Globus pallidus (tissue), 1 donor: ENCODE measurements at regions not wholly inside any gene's neighbourhood (a gene's known extent, or its start where the extent isn't known, plus 50 kb on each side); places are given as distances from the start of the nearest gene placed in this dataset.
A peak's percentile ranks its signal among the peaks of the same experiment; 100 is the strongest.
"Not testable (repeated sequence)": the region's sequence is repeated elsewhere in the genome, so short reads cannot be mapped to it uniquely, and the experiment has no call there.

Source experiments
- DNase-seq: peaks from one replicate; pipeline ENCODE4 v3.0.0-alpha.2; 2015; ENCODE audit warnings: low spot score

- DNase-seq = no peak
These were observed 143.5 kb downstream of the TPBG start for GRCh38 chr6:82507112-82507511.

- DNase-seq = no peak
These were observed 147.9 kb downstream of the TPBG start for GRCh38 chr6:82511546-82511945.

- not testable (repeated sequence) for DNase-seq
These were observed 154.3 kb downstream of the TPBG start for GRCh38 chr6:82517896-82518295.

GRCh38 chr6:82521369-82521768 is 157.8 kb downstream of the TPBG start:
- no peak for DNase-seq

GRCh38 chr6:82521861-82522260 is 158.2 kb downstream of the TPBG start:
- no peak for DNase-seq

GRCh38 chr6:82524031-82524430 is 160.4 kb downstream of the TPBG start:
- no peak for DNase-seq

GRCh38 chr6:82525775-82526495 is 162.3 kb downstream of the TPBG start:
- DNase-seq = no peak

- DNase-seq = not testable (repeated sequence)
These were observed 166.4 kb downstream of the TPBG start for GRCh38 chr6:82529960-82530460.

- no peak for DNase-seq
These were observed 171.3 kb downstream of the TPBG start for GRCh38 chr6:82534876-82535275.

- not testable (repeated sequence) for DNase-seq
These were observed 185.9 kb downstream of the TPBG start for GRCh38 chr6:82549480-82549879.

GRCh38 chr6:82551311-82551710 is 187.7 kb downstream of the TPBG start:
- DNase-seq = not testable (repeated sequence)

GRCh38 chr6:82551831-82552230 is 188.2 kb downstream of the TPBG start:
- DNase-seq = no peak

GRCh38 chr6:82553863-82554531 is 190.4 kb downstream of the TPBG start:
- DNase-seq = no peak

- no peak for DNase-seq
These were observed 191.0 kb downstream of the TPBG start for GRCh38 chr6:82554666-82555065.

- DNase-seq = no peak
These were observed 192.2 kb downstream of the TPBG start for GRCh38 chr6:82555801-82556200.

- not testable (repeated sequence) for DNase-seq
These were observed 194.9 kb downstream of the TPBG start for GRCh38 chr6:82558531-82558930.

- DNase-seq = no peak
These were observed 204.0 kb downstream of the TPBG start for GRCh38 chr6:82567621-82568020.

GRCh38 chr6:82568290-82568993 is 204.8 kb downstream of the TPBG start:
- no peak for DNase-seq

- no peak for DNase-seq
These were observed 205.4 kb downstream of the TPBG start for GRCh38 chr6:82569022-82569421.

- no peak for DNase-seq
These were observed 206.5 kb downstream of the TPBG start for GRCh38 chr6:82570083-82570482.

GRCh38 chr6:82571455-82571854 is 207.8 kb downstream of the TPBG start:
- peak; percentile 69 for DNase-seq

GRCh38 chr6:82573254-82573972 is 209.8 kb downstream of the TPBG start:
- DNase-seq = no peak
